ENCODE measurements at regions not wholly inside any gene's neighbourhood (a gene's known extent, or its start where the extent isn't known, plus 50 kb on each side); places are given as distances from the start of the nearest gene placed in this dataset.
A peak's percentile ranks its signal among the peaks of the same experiment; 100 is the strongest.

DNA sequence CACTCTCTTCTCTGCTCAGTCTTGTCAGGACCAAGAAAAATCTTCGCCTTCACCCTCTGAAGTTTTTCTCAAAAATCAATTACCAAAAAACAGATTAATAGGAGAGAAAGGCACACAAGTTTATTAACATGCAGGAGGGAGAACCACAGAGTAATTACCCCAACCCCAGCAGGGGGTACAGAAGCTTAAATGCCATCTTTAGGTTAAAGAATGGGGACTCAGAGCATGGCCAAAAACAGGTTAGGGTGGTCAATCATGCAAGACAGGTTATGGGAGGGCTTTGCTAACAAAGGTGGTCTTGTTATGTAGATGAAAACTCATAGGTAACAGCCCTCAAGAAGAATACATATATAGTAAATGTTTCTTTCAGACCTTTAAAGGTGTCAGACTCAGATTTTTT is 100.5 kb upstream of the BTN3A2 start:
- no peaks in the 10 kb centered on the region for H3K79me2 ChIP-seq (ENCODE audit: control insufficient read depth, low read length)
- H3K4me3 ChIP-seq (ENCODE audit: low read length): no peak overlapping the region
- H3K27ac ChIP-seq (ENCODE audit: low read depth, low read length): no peak overlapping the region
- H3F3A ChIP-seq (ENCODE audit: control insufficient read depth, insufficient read depth): peaks cover 9% of the 10 kb centered on the region
- peaks cover 2% of the 10 kb centered on the region for H3K4me1 ChIP-seq (ENCODE audit: control insufficient read depth, low read length)
- H3K36me3 ChIP-seq (ENCODE audit: control insufficient read depth, low read length): no peaks in the 10 kb centered on the region
- no peaks in the 10 kb centered on the region for H3K27me3 ChIP-seq (ENCODE audit: control insufficient read depth, low read length)
- no peaks in the 10 kb centered on the region for H3K9me2 ChIP-seq (replicated peaks; ENCODE audit: control insufficient read depth, low read length)
- H3K4me2 ChIP-seq (ENCODE audit: low read length): no peak overlapping the region
- no peaks in the 10 kb centered on the region for H3K9me3 ChIP-seq (ENCODE audit: control insufficient read depth, insufficient read depth, low read length)
- no peaks in the 10 kb centered on the region for H4K20me1 ChIP-seq (ENCODE audit: control insufficient read depth, insufficient read depth, low read depth, low read length)
- no peak for TF ChIP-seq EZH2phosphoT487 (IDR thresholded peaks at IDR 0.05; ENCODE audit: borderline replicate concordance, low read length)
- TF ChIP-seq, protein P1, sequence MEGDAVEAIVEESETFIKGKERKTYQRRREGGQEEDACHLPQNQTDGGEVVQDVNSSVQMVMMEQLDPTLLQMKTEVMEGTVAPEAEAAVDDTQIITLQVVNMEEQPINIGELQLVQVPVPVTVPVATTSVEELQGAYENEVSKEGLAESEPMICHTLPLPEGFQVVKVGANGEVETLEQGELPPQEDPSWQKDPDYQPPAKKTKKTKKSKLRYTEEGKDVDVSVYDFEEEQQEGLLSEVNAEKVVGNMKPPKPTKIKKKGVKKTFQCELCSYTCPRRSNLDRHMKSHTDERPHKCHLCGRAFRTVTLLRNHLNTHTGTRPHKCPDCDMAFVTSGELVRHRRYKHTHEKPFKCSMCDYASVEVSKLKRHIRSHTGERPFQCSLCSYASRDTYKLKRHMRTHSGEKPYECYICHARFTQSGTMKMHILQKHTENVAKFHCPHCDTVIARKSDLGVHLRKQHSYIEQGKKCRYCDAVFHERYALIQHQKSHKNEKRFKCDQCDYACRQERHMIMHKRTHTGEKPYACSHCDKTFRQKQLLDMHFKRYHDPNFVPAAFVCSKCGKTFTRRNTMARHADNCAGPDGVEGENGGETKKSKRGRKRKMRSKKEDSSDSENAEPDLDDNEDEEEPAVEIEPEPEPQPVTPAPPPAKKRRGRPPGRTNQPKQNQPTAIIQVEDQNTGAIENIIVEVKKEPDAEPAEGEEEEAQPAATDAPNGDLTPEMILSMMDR (IDR thresholded peaks at IDR 0.05; ENCODE audit: low read depth, low read length, poor library complexity, severe bottlenecking): no peak

DNA sequence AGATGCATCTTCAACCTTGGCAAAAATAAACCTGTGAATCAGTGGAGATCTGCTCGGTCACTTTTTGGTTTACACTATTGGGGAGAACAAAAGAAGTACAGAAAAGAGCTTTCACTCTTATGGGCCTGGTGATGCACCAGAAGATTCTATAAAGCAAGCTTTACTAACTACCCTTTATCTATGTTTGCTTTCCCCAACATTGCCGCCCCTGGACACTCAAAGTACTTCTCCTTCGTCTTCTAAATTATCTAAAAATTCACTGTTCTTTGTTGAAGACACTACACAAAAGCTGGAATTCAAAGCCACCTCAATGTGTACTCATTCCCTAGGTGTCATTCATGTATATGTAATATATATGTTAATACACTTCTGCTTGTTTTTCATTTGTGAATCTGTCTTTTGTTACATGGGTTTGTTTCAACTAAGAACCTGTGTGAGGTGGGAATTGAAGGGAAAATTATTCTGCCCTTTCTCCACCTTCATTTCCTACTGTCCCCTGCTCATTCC is 97.9 kb upstream of the BTN3A2 start:
- no peaks in the 10 kb centered on the region for H3K9me3 ChIP-seq (ENCODE audit: control insufficient read depth, insufficient read depth, low read length)
- H3K27me3 ChIP-seq (ENCODE audit: control insufficient read depth, low read length): no peaks in the 10 kb centered on the region
- peaks cover 31% of the 10 kb centered on the region for H3F3A ChIP-seq (ENCODE audit: control insufficient read depth, insufficient read depth)
- no peak overlapping the region for H3K4me2 ChIP-seq (ENCODE audit: low read length)
- peaks cover 14% of the 10 kb centered on the region for H3K36me3 ChIP-seq (ENCODE audit: control insufficient read depth, low read length)
- H3K9me2 ChIP-seq (replicated peaks; ENCODE audit: control insufficient read depth, low read length): no peaks in the 10 kb centered on the region
- no peaks in the 10 kb centered on the region for H3K79me2 ChIP-seq (ENCODE audit: control insufficient read depth, low read length)
- H3K4me3 ChIP-seq (ENCODE audit: low read length): no peak overlapping the region
- TF ChIP-seq, protein P1 (IDR thresholded peaks at IDR 0.05; ENCODE audit: low read depth, low read length, poor library complexity, severe bottlenecking): no peak
- TF ChIP-seq EZH2phosphoT487 (IDR thresholded peaks at IDR 0.05; ENCODE audit: borderline replicate concordance, low read length): no peak
- H3K4me1 ChIP-seq (ENCODE audit: control insufficient read depth, low read length): peaks cover 23% of the 10 kb centered on the region
- no peaks in the 10 kb centered on the region for H4K20me1 ChIP-seq (ENCODE audit: control insufficient read depth, insufficient read depth, low read depth, low read length)
- no peak overlapping the region for H3K27ac ChIP-seq (ENCODE audit: low read depth, low read length)

DNA sequence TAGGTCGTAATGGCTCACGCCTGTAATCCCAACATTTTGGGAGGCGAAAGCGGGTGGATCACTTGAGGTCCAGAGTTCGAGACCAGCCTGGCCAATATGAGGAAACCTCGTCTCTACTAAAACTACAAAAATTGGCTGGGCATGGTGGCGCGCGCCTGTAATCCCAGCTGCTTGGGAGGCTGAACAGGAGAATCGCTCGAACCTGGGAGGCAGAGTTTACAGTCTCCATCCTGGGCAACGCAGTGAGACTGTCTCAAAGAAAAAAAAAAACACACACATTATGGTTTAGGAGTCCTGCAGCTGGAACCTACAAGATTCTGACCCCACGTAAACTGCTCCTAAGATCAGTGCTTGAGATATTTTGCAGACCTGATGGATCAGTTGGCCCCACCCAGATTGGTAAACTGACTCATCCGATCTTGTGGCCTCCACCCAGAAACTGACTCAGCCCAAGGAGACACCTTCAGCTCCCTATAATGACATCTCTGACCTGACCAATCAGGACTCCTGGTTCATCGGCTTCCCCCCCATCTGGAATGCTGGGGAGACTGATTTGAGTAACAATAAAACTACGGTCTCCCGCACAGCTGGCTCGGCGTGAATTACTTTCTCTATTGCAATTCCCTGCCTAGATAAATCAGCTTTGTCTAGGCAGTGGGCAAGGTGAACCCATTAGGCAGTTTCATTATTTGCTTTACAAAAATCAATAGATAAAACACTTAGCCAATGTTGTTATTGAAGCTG is 96.2 kb upstream of the BTN3A2 start:
- no peaks in the 10 kb centered on the region for H3K9me3 ChIP-seq (ENCODE audit: control insufficient read depth, insufficient read depth, low read length)
- no peak overlapping the region for H3K4me3 ChIP-seq (ENCODE audit: low read length)
- no peaks in the 10 kb centered on the region for H3K9me2 ChIP-seq (replicated peaks; ENCODE audit: control insufficient read depth, low read length)
- H3K4me1 ChIP-seq (ENCODE audit: control insufficient read depth, low read length): peaks cover 37% of the 10 kb centered on the region
- H3K79me2 ChIP-seq (ENCODE audit: control insufficient read depth, low read length): no peaks in the 10 kb centered on the region
- no peaks in the 10 kb centered on the region for H4K20me1 ChIP-seq (ENCODE audit: control insufficient read depth, insufficient read depth, low read depth, low read length)
- TF ChIP-seq EZH2phosphoT487 (IDR thresholded peaks at IDR 0.05; ENCODE audit: borderline replicate concordance, low read length): no peak
- TF ChIP-seq, protein P1 (IDR thresholded peaks at IDR 0.05; ENCODE audit: low read depth, low read length, poor library complexity, severe bottlenecking): no peak
- peak overlapping the region; percentile 93; the same call in 1 of the 2 replicates for H3K27ac ChIP-seq (ENCODE audit: low read depth, low read length)
- H3K27me3 ChIP-seq (ENCODE audit: control insufficient read depth, low read length): no peaks in the 10 kb centered on the region
- H3F3A ChIP-seq (ENCODE audit: control insufficient read depth, insufficient read depth): peaks cover 38% of the 10 kb centered on the region
- no peak overlapping the region for H3K4me2 ChIP-seq (ENCODE audit: low read length)
- H3K36me3 ChIP-seq (ENCODE audit: control insufficient read depth, low read length): peaks cover 21% of the 10 kb centered on the region
